ENCODE measurements at regions not wholly inside any gene's neighbourhood (a gene's known extent, or its start where the extent isn't known, plus 50 kb on each side); places are given as distances from the start of the nearest gene placed in this dataset.

DNA sequence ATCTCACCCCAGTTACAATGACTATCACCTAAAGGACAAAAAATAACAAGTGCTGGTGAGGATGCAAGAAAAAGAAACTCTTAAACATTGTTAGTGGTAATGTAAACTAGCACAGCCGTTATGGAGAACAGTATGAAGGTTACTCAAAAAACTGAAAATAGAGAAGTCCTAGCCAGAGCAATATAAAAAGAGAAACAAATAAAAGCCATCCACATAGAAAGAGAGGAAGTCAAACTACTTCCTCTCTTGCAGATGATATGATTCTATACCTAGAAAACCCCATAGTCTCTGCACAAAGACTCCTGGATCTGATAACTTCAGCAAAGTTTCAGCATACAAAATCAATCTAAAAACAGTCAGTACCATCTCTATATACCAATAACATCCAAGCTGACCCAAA lies 221.5 kb upstream of the FAM174A start:
- Mint-ChIP-seq H3K36me3 (peaks cover 3% of the 10 kb centered on the region; the same call in 1 of the 2 replicates), H3K27me3 (ENCODE audit: low read depth) (no peaks in the 10 kb centered on the region), H3K9me3 (peaks cover 27% of the 10 kb centered on the region), H3K4me3 (no peak overlapping the region), H3K4me1 (no peaks in the 10 kb centered on the region), H3K27ac (no peak overlapping the region)
- ChIA-PET CTCF (no interaction called here), POLR2A (no interaction called here)
- no peak for DNase-seq (ENCODE audit: low spot score)
- TF ChIP-seq FOXK1 (CRISPR knock-in tag; IDR thresholded peaks at IDR 0.05) (no peak), ETV6 (CRISPR knock-in tag; IDR thresholded peaks at IDR 0.05) (no peak), ZNF263 (CRISPR knock-in tag; IDR thresholded peaks at IDR 0.05; ENCODE audit: low read depth) (no peak), ERG (CRISPR knock-in tag; IDR thresholded peaks at IDR 0.05) (no peak), USF2 (CRISPR knock-in tag; IDR thresholded peaks at IDR 0.05) (no peak), TP53 (CRISPR knock-in tag; IDR thresholded peaks at IDR 0.05) (no peak), STAT6 (CRISPR knock-in tag; conservative IDR thresholded peaks at IDR 0.05; ENCODE audit: low read depth) (no peak), ARID4B (CRISPR knock-in tag; IDR thresholded peaks at IDR 0.05; ENCODE audit: borderline replicate concordance) (no peak), AR (CRISPR knock-in tag; IDR thresholded peaks at IDR 0.05) (no peak), MYBL2 (CRISPR knock-in tag; IDR thresholded peaks at IDR 0.05) (no peak), ESRRA (CRISPR knock-in tag; IDR thresholded peaks at IDR 0.05; ENCODE audit: borderline replicate concordance) (no peak), SMAD3 (CRISPR knock-in tag; IDR thresholded peaks at IDR 0.05; ENCODE audit: borderline replicate concordance) (no peak), PRDM15 (CRISPR knock-in tag; IDR thresholded peaks at IDR 0.05) (no peak), GABPB1 (CRISPR knock-in tag; IDR thresholded peaks at IDR 0.05) (no peak), RELA (CRISPR knock-in tag; IDR thresholded peaks at IDR 0.05; ENCODE audit: borderline replicate concordance) (no peak), JUN (CRISPR knock-in tag; IDR thresholded peaks at IDR 0.05) (no peak)
- TF ChIP-seq, protein P1, sequence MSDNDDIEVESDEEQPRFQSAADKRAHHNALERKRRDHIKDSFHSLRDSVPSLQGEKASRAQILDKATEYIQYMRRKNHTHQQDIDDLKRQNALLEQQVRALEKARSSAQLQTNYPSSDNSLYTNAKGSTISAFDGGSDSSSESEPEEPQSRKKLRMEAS (CRISPR knock-in tag; IDR thresholded peaks at IDR 0.05) = no peak
- TF ChIP-seq, protein P2, sequence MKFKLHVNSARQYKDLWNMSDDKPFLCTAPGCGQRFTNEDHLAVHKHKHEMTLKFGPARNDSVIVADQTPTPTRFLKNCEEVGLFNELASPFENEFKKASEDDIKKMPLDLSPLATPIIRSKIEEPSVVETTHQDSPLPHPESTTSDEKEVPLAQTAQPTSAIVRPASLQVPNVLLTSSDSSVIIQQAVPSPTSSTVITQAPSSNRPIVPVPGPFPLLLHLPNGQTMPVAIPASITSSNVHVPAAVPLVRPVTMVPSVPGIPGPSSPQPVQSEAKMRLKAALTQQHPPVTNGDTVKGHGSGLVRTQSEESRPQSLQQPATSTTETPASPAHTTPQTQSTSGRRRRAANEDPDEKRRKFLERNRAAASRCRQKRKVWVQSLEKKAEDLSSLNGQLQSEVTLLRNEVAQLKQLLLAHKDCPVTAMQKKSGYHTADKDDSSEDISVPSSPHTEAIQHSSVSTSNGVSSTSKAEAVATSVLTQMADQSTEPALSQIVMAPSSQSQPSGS (CRISPR knock-in tag; IDR thresholded peaks at IDR 0.05; ENCODE audit: borderline replicate concordance, low read depth) = no peak
- TF ChIP-seq, protein P3, sequence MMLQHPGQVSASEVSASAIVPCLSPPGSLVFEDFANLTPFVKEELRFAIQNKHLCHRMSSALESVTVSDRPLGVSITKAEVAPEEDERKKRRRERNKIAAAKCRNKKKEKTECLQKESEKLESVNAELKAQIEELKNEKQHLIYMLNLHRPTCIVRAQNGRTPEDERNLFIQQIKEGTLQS (CRISPR knock-in tag; conservative IDR thresholded peaks at IDR 0.05) = no peak
- no peak for ATAC-seq

Data from WTC11 (cell line).